ENCODE measurements at regions not wholly inside any gene's neighbourhood (a gene's known extent, or its start where the extent isn't known, plus 50 kb on each side); places are given as distances from the start of the nearest gene placed in this dataset.

- DNase-seq = no peak
Measured at GRCh38 chr1:57696904-57697303, 273.0 kb upstream of the DAB1 start.

- no peak for DNase-seq
Measured at GRCh38 chr1:57696043-57696442, 272.2 kb upstream of the DAB1 start.

- DNase-seq = no peak
Measured at GRCh38 chr1:57686306-57686705, 262.4 kb upstream of the DAB1 start.

GRCh38 chr1:57683037-57683942 lies 259.4 kb upstream of the DAB1 start:
- no peak for DNase-seq

- no peak for DNase-seq
Measured at GRCh38 chr1:57678138-57678537, 254.3 kb upstream of the DAB1 start.

GRCh38 chr1:57675776-57676175 lies 251.9 kb upstream of the DAB1 start:
- no peak for DNase-seq

GRCh38 chr1:57674801-57675200 lies 250.9 kb upstream of the DAB1 start:
- no peak for DNase-seq

- no peak for DNase-seq
Measured at GRCh38 chr1:57672346-57673140, 248.7 kb upstream of the DAB1 start.

GRCh38 chr1:57671750-57672149 lies 247.9 kb upstream of the DAB1 start:
- DNase-seq = no peak

GRCh38 chr1:57659804-57660203 lies 235.9 kb upstream of the DAB1 start:
- DNase-seq = no peak

- DNase-seq = no peak
Measured at GRCh38 chr1:57655161-57655560, 231.3 kb upstream of the DAB1 start.

- DNase-seq = no peak
Measured at GRCh38 chr1:57644667-57645066, 220.8 kb upstream of the DAB1 start.

GRCh38 chr1:57638239-57638638 lies 214.4 kb upstream of the DAB1 start:
- DNase-seq = no peak

- no peak for DNase-seq
Measured at GRCh38 chr1:57637155-57637554, 213.3 kb upstream of the DAB1 start.

- no peak for DNase-seq
Measured at GRCh38 chr1:57633881-57634280, 210.0 kb upstream of the DAB1 start.

GRCh38 chr1:57633056-57633455 lies 209.2 kb upstream of the DAB1 start:
- DNase-seq = no peak

GRCh38 chr1:57632401-57632800 lies 208.5 kb upstream of the DAB1 start:
- DNase-seq = no peak

GRCh38 chr1:57627612-57628011 lies 203.8 kb upstream of the DAB1 start:
- DNase-seq = no peak

GRCh38 chr1:57623791-57624538 lies 200.1 kb upstream of the DAB1 start:
- DNase-seq = no peak

GRCh38 chr1:57623039-57623790 lies 199.4 kb upstream of the DAB1 start:
- no peak for DNase-seq

- no peak for DNase-seq
Measured at GRCh38 chr1:57621776-57622175, 197.9 kb upstream of the DAB1 start.

- DNase-seq = no peak
Measured at GRCh38 chr1:57620605-57621004, 196.7 kb upstream of the DAB1 start.

- DNase-seq = no peak
Measured at GRCh38 chr1:57616921-57617320, 193.1 kb upstream of the DAB1 start.

All from Kasumi-1 (cell line).